Right renal pelvis (tissue), 4 donors: ENCODE measurements at regions not wholly inside any gene's neighbourhood (a gene's known extent, or its start where the extent isn't known, plus 50 kb on each side); places are given as distances from the start of the nearest gene placed in this dataset.
"Not testable (repeated sequence)": the region's sequence is repeated elsewhere in the genome, so short reads cannot be mapped to it uniquely, and the experiment has no call there.

ENCODE experiments used
- DNase-seq, 4 donors: peaks; one replicate each; pipeline ENCODE4 v3.0.0-alpha.2; 2013; ENCODE audit warnings: low read depth in 4 of 4, low spot score in 3 of 4, missing footprints in 1 of 4

- no peak for DNase-seq
Measured at GRCh38 chr6:10343320-10343719, 71.6 kb downstream of the TFAP2A start.

- no peak for DNase-seq
Measured at GRCh38 chr6:10341605-10342004, 73.3 kb downstream of the TFAP2A start.

GRCh38 chr6:10338151-10338550 lies 76.7 kb downstream of the TFAP2A start:
- DNase-seq = no peak

GRCh38 chr6:10337376-10337775 lies 77.5 kb downstream of the TFAP2A start:
- DNase-seq = not testable (repeated sequence)

GRCh38 chr6:10332111-10332510 lies 82.8 kb downstream of the TFAP2A start:
- DNase-seq = no peak

- DNase-seq = no peak
Measured at GRCh38 chr6:10331334-10331968, 83.4 kb downstream of the TFAP2A start.

- DNase-seq = no peak
Measured at GRCh38 chr6:10330515-10330914, 84.4 kb downstream of the TFAP2A start.

- DNase-seq = no peak
Measured at GRCh38 chr6:10323018-10323417, 91.9 kb downstream of the TFAP2A start.

- DNase-seq = no peak
Measured at GRCh38 chr6:10320291-10320690, 94.6 kb downstream of the TFAP2A start.

GRCh38 chr6:10316373-10316721 lies 98.5 kb downstream of the TFAP2A start:
- no peak for DNase-seq

- no peak for DNase-seq
Measured at GRCh38 chr6:10315658-10316372, 99.1 kb downstream of the TFAP2A start.

- DNase-seq = no peak
Measured at GRCh38 chr6:10315034-10315433, 99.8 kb downstream of the TFAP2A start.

GRCh38 chr6:10314163-10314955 lies 100.5 kb downstream of the TFAP2A start:
- DNase-seq = no peak

- DNase-seq = no peak
Measured at GRCh38 chr6:10313799-10314162, 101.1 kb downstream of the TFAP2A start.

GRCh38 chr6:10312445-10312844 lies 102.4 kb downstream of the TFAP2A start:
- DNase-seq = no peak

GRCh38 chr6:10311546-10312405 lies 103.1 kb downstream of the TFAP2A start:
- not testable (repeated sequence) for DNase-seq

GRCh38 chr6:10310826-10311225 lies 104.0 kb downstream of the TFAP2A start:
- DNase-seq = no peak

- DNase-seq = no peak
Measured at GRCh38 chr6:10310330-10310653, 104.6 kb downstream of the TFAP2A start.

GRCh38 chr6:10309457-10310329 lies 105.2 kb downstream of the TFAP2A start:
- no peak for DNase-seq

- DNase-seq = no peak
Measured at GRCh38 chr6:10307476-10307875, 107.4 kb downstream of the TFAP2A start.
